Ecto neural progenitor cell (in vitro differentiated cells): ENCODE measurements at regions not wholly inside any gene's neighbourhood (a gene's known extent, or its start where the extent isn't known, plus 50 kb on each side); places are given as distances from the start of the nearest gene placed in this dataset.
"Not testable (repeated sequence)": the region's sequence is repeated elsewhere in the genome, so short reads cannot be mapped to it uniquely, and the experiment has no call there.

ENCODE experiments used
- DNase-seq: peaks from one replicate; pipeline ENCODE4 v3.0.0-alpha.2; 2018; ENCODE audit warnings: low spot score

DNA sequence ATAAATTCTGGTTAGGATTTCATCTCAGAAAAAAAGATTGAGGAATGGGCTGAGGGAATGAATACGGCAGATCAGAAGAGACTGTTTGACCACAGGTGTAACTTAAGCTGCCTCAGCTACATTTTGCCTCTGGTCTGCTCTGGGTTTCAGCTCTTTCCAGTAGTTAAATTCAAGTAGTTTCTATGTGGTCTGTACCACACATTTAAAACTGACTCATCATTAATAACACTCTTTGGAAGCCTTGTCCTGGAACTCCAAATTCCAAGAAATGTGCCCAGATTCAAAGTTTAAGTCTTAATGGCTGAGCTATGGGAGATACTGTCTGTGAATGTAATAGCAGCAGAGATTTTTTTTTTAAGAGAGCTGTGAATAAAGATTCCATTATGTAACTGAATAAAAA is 133.1 kb upstream of the IGSF10 start:
- DNase-seq, result no peak

DNA sequence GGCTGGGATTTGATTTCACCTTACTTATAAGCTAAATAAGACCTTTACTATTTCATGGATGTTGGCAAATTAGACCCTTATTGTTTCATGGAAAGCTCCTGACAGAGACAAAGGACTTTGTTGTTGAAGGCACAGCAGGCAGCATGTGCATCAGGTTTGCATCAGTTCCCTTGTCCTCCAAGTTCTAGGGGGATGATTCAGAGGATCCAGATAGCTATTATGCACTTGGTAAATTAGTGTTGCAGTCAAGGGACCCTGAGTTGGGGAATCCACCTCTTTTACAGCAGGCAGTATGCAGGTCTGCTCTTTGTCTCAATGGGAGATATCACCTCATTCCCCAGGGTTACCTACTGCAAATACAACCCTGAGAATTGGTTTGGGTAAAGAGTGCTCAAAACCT is 131.4 kb upstream of the IGSF10 start:
- no peak for DNase-seq

DNA sequence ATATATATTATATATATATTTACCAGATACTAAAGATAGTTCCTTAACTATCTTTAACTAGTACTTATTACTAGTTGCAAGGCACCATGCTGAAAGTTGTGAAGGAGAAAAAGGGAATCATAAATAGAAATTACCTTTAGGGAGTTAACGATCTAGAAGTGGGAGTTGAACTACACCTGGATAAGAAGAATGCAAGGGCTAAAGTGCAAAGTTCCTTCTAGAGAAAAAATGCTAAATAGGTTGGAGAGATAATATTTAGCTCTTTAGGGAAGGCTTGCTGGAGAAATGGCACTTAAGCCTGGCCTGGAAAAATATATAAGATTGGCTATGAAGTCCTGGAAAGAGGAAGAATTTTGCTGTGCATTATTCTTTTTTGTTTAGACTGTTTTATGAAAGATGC is 130.6 kb upstream of the IGSF10 start:
- no peak for DNase-seq

DNA sequence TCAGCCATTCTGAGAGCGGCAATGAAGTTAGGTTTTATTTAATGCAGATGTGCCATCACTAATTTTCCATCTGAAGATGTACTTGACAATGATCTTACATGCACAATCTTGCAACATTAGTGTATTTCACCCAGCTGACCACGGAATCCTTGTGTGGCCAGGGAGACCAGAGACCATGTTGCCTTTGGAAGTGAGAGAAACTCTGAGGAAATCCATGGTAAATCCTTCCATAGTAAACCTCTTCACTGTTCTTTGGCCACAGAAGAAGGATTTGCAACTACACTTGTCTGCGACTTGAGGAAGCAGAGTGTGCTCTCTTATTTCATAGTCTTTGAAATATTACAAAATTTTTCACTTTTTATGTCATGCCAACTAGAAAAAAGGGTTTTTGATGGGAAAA is 128.4 kb upstream of the IGSF10 start:
- DNase-seq, result no peak

GRCh38 chr3:151587659-151588058 is 126.8 kb upstream of the IGSF10 start:
- DNase-seq, result not testable (repeated sequence)

- DNase-seq, result no peak
These were observed 123.7 kb upstream of the IGSF10 start for GRCh38 chr3:151584566-151584965.

- DNase-seq, result no peak
These were observed 120.2 kb upstream of the IGSF10 start for GRCh38 chr3:151581035-151581434.

DNA sequence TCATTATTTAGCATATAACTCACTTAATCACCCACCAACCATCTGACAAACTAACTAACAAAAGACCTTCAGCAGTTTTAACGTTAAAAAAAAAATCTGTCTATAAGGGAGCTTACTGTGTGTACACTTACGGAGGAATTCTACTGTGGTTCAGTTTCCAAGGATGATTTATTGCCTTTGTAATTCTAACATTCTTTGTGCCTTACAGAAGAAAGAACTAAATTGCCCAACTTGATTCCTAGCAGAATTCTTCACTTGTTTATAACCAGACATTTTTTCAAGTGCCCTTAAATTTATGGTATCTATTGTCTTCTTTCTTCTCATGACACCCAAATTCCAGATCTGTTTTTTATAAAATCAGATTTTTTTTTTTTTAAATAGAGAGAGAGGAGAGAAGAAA is 119.7 kb upstream of the IGSF10 start:
- no peak for DNase-seq

GRCh38 chr3:151579571-151580270 is 118.9 kb upstream of the IGSF10 start:
- no peak for DNase-seq

- no peak for DNase-seq
These were observed 117.6 kb upstream of the IGSF10 start for GRCh38 chr3:151578495-151578894.

- DNase-seq, result no peak
These were observed 115.8 kb upstream of the IGSF10 start for GRCh38 chr3:151576511-151577137.

GRCh38 chr3:151568184-151568583 is 107.3 kb upstream of the IGSF10 start:
- DNase-seq, result no peak

DNA sequence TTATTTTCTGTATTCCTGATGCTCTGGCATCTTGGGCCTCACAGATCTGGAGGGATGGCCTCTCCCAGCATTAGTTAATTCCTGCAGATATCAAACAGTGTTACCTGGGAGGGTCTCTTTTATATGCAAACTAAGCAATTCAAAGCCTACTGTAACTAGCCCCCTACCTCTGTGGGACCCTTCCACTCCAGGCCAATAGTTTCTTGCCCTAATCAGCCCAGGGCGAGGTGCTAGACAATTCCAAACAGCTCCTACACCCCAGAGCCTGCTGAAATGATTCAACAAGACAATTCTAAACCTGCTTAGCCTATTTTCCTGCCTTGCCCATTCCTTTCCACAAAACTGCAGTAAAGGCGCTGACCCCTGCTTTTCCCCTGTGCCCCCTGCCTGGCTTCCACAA is 106.6 kb upstream of the IGSF10 start:
- DNase-seq, result no peak

DNA sequence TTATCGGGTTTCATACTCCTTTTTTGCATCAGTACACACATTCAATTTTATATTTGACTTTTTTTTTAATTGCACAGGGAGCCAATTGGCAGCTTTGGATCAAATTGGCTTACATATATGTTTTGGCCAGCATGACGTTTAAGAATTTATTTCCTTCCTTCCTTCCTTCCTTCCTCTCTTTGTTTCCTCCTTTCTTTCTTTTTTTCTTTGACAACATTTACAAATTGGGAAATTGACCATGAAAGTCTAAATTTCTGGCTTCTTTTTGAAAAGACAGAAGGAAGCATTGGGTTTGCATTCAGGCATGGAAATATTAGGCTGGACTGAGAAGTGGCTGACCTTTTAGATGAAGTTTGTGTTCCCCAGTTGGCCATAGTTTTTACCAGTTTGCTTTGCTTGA is 103.4 kb upstream of the IGSF10 start:
- DNase-seq, result no peak

DNA sequence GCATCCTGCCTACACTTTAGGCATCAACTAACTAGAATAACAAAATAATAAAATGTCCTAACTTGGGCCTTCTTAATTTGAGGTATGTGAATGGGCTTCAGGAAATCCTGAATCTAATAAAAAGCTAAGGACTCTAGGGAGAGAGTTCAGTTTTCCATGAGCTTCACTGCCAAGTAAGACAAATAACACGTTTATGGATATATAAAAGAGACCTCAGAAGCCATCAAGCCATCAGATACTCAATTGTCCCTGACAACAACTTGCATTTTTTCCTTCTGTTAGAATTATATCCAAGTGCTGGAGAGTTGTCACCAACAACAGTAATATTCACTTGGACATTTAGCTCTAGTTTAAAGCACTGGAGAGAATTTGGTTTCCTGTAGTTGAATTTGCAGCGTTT is 102.4 kb upstream of the IGSF10 start:
- no peak for DNase-seq

DNA sequence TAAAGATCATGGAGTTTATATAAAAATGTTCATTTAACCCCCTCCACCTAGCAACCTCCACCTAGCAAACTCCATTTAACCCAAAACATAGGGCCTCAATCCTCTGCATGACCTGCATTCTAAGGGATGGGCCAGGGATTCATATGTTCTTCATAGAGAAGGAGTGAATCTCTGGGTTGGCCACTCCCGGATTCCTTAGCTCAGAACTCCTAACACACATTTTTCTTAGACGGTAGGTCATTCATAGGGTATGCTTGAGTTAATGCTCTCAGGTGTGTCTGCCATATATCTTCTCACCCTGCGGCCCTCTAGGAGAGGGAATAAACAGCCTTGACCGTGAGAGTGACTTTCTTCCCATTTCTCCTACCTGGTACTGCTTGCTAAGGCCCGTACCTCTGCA is 102.0 kb upstream of the IGSF10 start:
- no peak for DNase-seq

DNA sequence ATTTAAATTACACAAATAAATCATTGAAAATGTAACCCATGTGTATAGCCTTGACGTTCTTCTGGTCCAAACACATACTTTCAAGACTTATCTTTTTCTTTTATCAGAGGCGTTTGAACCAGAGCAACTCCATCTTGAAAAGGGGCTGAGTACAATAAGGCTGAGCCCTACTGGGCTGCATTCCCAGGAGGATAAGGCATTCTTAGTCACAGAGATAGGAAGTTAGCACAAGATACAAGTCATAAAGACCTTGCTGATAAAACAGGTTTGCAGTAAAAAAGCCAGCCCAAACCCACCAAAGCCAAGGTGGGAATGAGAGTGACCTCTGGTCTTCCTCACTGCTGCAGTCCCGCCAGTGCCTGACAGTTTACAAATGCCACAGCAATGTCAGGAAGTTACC is 101.0 kb upstream of the IGSF10 start:
- no peak for DNase-seq

- DNase-seq, result no peak
These were observed 99.9 kb upstream of the IGSF10 start for GRCh38 chr3:151560738-151561137.

DNA sequence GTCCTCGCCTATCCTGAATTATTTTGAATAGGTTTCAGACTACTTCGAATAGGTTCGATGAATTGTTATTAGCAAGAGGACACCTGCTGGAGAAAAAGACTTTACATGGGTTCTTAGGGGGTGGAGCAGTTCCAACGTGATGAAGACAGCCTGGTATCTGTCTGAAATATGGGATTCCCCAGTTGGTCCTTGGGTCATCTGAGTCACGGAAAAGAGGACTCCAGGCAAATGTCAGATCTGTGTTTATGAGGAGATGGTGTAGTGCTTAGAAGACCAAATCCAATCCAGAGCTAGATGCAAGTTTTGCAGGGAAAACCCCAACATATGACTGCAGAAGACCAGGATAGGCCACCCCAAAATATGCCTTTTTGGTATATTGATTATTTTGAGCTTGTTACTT is 98.9 kb upstream of the IGSF10 start:
- no peak for DNase-seq

DNA sequence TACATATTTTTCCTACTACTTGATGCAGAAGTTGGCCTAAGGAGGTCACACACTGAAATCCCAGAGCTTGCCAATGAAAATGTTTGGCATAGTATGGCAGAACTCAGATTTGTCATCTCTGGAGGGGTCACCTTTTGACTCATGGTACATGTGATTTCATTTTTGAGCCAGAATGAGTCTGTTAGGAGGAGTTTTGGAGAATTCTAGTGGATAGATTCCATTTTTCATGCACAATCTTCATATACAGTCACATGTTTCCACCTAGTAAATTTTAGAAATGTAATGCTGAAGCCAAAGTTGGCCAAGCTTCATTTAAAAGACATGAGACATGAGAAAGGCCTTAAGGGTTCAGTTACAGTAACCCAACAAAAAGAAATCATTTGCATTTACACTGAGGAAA is 97.8 kb upstream of the IGSF10 start:
- DNase-seq, result no peak

DNA sequence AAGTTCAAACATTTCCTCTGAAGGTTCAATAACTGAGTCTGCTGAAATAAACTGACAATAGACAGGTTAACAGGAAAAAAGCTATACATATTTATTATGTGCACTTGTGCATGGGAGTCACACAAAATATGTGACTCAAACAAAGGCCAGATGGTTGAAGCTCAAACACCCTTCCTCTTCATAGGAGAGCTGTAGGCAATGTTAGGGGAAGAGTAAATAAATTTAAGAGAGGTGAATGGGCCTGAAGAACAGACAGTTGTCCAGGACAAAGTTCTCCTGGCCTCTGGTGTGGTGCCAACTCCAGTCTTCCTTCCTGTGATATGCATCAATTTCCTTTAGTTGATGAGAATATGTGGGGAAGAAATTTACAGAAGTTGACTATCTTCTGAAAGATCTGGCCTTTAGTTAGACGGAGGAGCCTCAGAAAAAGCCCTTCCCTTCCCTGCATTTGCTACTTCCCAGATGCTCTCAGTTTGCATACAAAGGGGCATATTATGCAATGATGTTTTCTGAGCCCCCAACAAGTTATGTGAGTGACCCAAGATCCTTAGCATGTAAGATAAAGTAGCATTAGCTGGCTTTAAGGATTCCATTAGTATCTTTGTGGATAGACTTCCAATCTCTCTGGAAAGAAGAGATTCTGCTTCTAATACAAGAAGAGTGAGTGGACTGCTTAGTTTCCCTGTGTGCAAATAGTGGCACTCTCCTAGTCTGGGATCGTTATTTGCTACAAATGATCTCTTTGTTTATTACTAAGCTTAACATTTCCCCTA is 96.4 kb upstream of the IGSF10 start:
- no peak for DNase-seq

DNA sequence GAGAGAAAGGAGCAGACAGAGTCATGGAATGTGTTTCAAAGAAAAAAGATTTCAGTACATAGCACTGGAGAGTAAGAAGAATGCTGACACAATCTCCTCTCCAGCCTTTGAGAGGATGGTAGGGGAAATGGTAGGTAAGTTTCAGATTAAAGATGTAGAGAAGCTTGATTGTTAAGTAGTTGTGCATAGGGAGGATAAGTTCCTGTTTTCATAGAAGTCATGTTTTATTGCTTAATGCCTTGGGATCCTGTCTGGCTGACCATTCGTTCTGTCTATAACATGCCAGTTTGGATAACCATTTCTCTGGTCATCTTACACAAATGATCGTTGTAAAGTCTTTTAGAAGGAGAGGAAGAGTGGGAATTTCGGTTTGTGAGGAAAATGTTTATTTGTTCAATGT is 95.7 kb upstream of the IGSF10 start:
- no peak for DNase-seq

DNA sequence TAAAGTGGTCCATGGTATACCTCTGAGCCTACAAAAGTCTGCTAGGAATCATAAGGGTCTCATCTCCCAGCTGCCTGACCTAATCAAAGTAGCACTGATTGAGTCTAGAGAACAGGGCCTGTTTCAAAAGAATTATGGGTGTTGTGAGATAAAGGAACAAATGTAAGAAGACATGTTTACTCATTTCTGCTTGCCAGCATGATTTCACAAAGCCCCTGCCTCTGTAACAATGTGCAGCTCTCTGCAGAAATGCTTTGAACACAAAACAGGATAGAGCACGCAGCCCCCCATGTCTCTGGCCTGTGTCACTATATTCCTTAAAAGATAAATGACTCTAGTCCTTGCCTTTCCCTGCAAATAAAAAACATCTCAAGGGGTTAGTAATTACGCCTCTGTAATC is 94.7 kb upstream of the IGSF10 start:
- no peak for DNase-seq
